HG03175 (cell line): ENCODE measurements at regions not wholly inside any gene's neighbourhood (a gene's known extent, or its start where the extent isn't known, plus 50 kb on each side); places are given as distances from the start of the nearest gene placed in this dataset.

Experiments
- ATAC-seq: cut with Tn5 transposase; IDR thresholded peaks from one replicate; pipeline ENCODE4 v1.9.1; 2021; ENCODE audit warnings: mild to moderate bottlenecking, moderate library complexity; ENCODE audit not compliant: unreplicated experiment

DNA sequence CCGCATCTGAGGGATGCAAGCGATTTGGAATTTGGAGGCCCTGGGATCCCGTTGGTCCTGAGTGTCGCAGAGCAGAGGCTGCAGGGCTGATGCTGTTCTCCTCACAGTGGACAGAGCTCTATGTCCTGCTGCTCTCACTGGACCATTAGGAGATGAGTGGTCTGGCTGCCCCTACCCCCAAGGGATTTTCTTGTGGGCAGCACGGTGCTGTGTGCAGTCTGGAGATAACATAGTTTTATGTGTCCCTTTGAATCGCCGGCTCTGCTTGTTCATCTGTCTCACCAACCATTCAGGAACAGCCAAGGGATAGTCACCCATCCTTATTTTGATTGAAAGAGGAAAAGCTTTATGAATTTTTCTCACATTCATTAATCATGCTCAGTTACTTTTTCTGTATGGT is 49.9 kb downstream of the CHRM3 start:
- ATAC-seq: no peak

DNA sequence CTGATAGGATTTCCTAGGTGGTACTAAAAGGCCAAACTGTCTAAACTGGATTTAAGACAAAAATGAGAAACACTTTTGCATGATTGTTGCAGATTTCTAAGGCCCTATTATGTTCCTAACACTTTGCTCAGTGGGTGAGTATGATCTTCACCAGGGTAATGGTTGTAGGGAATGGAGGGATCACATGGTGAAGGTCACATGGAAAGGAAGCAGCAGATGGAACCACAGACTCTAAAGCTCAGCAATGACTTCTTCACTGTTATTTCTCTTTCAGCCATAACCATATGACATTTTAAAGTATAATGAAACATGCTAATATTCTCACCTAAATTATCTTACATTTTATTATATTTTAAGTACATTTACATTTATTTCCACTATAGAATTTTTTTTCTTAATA is 51.5 kb downstream of the CHRM3 start:
- no peak for ATAC-seq

DNA sequence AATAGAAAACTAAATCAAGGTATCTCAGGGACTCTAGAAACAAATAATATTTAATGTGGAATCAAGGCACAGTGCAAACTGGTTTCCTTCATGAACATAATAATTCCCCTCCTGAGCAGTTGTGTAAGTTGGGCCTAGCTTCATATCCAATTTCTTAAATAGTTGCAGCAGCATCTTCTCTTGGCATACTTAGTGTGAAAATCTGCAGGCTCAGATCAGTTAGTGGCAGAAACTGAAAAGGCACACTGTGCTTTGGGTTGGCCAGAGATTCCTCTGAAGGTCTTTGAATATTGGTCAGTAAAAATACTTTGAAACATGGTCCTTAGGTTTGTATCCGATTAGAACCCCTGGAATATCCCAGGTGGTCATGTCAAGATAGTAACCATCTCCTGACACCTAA is 52.5 kb downstream of the CHRM3 start:
- ATAC-seq: no peak

DNA sequence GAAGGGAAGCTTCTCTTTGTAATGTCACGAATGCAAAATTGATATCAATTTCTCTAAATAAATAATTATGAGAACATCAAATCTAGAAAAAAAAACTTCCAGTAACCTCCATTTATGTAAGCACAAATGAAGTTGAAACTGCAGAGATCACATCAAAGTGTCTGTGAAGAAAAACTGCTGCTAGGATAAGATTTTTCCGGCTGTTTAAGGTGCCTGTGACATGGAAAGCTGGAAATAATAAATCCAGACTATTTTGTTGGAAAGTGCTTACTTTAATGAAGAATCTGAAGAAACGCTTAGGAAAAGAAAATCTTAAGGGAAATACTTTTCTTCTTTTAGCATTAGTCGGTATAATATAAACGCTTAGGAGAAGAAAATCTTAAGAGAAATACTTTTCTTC is 57.0 kb downstream of the CHRM3 start:
- no peak for ATAC-seq

DNA sequence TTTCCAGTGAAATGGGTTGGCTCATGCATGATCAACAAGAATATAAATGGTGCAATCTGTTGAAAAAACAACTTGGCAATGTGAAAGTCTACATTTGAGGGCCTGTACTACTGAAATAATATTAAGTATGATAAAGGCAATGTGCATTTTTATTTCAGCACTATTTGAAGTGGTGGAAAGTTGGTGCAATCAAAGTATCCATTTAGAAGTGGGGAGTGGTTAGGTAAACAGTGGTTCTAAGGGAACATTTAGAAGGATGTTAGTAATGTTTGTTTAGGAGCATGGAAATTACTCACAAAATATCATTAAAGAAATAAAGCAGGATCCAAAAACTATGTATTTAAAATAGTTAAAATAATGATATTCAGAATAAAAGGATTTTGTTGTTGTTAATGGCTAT is 60.2 kb downstream of the CHRM3 start:
- no peak for ATAC-seq

DNA sequence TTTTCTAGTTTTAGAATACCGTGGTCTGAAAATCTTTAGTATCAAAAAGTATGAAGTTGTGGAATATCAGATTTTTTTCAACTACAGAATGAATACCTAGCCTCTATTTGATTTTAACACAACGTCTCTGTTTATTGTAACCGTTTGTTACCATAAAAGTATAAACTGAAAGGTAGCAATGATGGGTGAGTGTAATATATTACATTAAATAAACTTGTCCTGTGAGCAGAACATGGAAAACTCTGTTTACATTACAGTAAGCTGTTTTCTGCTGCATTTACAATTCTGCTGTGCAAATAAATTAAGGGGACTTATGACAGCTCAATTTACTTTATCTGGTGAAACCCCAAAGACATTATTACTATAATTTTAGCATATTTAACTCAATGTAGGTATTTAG is 62.5 kb downstream of the CHRM3 start:
- no peak for ATAC-seq

DNA sequence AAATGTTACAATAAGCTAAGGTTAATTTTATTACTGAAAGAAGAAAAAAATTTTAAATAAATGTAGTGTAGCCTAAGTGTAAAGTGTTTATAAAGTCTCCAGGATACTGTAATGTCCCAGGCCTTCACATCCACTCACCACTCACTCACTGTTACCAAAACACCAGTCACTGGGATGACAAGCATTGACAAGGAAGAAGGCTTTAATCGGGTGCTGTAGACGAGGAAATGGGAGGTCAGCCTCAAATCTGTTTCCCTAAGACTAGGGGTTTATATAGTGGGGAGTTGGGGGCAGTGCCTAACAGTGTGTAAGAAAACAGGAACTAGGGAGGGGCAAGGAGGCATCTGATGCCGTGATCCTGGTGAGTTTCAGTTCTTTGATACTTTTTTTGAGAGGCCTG is 69.4 kb downstream of the CHRM3 start:
- ATAC-seq: no peak

DNA sequence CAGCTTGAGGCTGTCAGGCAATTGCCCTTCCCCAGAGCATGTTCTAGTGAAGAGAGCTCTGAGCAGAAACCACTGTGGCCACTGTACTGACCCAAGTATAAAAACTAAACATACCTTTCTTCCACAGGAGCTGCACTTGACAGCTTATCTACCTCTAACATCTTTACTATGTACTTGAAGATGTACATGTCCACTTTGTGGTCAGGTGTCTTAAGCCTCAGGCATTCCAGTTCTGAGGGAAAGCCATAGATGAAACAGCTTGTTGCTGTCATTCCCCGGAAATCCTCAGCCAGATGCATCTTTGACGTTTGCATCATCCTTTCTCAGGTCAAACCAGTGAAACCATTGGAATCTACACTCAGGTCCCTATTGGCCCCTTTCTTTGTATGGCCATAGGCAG is 70.4 kb downstream of the CHRM3 start:
- ATAC-seq: no peak

DNA sequence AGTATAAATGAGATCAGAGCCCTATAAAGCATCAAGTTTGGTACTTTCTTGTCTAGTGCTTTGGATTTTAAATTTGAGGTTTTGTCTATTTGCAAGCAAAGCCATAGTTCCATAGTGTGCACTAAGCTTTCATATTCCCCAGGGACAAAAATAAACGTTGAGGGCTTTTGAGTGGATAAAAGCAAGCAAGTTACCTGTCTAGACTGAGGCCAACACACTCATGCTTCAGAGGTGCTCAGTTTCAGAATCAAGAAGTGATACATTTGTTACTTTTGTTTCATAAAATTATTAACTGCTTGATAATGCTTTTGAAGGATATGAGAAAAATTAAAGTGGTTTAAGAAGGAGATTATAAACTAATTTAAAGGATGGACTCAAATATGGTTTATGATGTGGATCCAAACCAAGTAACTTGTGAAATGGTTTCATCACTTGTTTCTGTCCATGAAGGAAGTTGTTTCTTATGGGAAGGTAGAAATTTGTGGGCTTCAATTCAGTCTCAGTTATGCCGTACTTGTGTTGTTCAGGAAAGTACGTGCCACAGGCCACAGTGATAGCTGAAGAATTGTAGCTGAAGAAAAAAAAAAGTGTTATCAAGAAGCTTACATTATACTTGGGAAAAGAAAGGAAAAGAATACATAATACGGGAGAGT is 71.2 kb downstream of the CHRM3 start:
- ATAC-seq: peak; percentile 59

DNA sequence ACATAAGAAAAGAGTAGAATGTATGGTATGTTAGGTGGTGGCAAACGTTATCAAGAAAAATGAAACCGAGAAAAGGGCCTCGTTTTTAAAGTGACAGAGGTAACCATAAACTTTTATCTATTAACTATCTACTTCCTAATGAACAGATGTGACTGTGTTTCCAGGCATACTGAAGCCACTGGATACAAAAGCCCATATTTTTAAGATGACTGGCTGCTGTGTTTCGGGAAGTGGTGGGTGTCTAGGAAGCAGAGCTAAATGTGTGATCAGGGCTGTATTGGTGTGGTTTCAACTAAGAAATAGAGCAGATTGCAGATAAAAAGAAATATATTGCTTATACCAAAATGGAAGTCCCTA is 71.8 kb downstream of the CHRM3 start:
- ATAC-seq: peak; percentile 76

DNA sequence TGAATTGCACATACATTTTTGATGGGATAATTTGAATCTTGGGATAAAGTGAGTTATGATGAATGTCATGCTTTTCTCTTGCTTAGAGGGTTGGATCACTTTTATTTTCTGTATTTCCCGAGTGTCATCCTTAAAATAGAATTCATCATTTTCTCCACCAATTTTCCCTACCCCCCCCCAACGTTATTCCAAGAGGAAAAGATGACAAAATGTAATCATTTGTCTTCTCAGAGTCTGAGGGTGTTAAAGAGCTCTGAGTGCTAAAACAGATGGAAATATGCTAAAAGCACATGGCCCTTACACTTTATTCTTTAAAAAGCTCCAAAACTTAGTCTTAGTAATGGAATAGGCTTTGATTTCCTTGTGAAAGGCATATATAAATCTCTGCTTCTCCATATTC is 81.4 kb downstream of the CHRM3 start:
- ATAC-seq: no peak

DNA sequence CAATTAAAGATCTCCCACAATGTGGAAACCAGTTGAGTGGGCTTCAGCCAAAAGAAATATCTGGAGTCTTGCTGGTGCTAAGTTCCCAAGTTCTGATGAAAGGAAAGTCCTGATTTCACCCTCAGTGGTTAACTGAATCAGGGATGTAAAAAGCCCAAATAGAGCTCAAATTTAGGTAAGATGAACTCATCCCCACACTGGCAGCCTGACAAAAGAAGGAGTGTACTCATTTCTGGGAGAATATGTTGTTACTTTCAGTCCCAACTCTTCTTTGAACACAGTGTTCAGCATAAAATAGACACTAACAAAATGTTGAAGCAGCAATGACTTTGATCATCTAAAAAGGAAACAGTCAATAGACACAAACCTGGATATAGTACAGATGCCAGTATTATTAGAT is 91.7 kb downstream of the CHRM3 start:
- ATAC-seq: no peak

DNA sequence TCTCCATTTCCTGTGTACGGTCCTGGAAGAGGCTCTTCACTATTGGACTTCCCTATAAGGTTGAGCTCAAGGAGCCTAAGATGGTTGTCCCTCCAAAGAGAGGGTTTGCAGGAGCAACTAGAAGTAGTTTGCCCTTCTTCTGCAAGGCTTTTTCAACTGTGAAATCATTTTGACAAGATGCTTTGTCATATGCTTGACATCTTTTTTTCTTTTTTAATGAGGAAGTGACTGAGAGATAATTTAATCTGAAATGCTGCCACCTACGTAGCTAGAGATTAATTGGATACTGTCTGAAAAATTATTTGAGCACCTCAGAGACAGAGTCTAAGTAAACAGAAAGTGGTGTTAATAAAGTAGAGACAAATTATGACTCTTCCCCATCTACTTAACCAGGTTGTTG is 97.0 kb downstream of the CHRM3 start:
- ATAC-seq: no peak

DNA sequence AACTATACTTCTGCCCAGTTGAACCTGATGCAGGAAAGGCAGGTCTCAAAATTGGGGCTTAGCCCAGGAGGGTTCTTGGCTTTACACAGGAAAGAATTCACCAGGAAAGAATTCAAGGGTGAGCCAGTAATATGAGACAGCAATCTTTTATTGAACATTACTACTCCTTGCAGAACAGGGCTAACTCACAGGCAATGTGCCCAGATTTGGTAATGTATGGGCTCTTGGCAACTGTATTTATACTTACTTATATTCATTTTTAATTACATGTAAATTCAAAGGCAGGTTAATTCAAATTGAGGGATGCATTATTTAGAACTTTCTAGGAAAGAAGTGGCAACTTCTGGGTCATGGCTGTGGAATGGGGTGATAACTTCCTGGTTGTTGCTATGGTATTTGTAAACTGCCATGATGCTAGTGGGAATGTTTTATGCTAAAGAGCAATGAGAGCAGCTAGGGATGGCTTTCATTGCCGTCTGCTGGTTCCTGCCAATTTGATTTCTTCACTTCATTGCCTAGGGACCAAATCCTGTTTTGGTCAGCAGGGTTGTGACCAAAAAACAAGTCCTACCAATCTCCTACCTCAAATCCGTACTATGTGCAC is 107.5 kb downstream of the CHRM3 start:
- ATAC-seq: no peak

DNA sequence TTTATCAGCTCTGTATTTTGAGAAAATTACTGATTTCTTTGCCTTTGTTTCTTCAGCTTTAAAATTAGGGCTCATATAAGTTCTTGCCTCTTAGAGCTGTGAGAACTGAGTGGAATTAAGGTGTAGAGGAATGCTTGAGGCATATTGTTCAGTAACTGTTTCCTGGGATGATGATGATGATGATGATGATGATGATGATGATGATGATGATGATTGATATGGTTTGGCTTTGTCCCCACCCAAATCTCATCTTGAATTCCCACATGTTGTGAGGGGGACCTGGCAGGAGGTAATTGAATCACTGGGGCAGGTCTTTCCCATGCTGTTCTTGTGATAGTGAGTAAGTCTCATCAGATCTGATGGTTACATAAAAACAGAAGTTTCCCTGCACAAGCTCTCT is 118.7 kb downstream of the CHRM3 start:
- ATAC-seq: no peak

DNA sequence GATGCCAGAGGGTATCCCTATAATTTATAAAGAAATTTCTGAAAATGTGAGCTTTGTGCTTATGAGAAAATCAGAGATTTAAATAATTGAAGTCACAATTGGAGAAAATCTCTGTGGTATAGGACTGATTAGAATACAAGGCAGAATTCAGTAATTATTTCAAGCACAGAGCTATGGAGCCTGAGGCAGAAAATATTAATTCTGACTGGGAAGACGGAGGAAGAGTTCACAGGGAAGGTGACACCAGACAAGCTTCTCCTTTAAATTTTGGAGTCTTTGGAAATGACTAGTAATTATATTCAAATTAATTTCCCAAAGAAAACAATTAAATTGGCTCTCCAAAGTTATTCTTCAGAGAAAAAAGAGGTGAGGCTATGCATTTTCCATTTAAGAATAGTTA is 121.5 kb downstream of the CHRM3 start:
- no peak for ATAC-seq

DNA sequence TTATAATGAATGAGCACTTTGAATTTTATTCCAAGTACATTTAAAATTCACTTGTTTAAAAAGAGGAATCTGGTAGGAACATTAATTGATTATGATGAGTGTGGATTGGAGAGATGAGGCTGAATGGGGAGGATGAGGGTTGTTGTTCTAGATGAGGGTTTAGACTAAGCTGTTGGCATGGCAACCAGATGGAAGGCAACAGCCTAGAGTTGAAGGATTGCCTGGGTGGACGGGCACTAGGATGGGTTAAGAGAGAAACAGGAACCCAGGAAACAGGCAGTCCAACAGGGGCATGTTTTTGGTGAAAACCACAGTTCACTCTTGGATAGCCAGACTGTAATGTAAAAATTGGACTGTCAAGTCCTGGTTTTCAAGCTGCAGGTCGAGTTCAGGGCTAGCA is 125.5 kb downstream of the CHRM3 start:
- no peak for ATAC-seq

DNA sequence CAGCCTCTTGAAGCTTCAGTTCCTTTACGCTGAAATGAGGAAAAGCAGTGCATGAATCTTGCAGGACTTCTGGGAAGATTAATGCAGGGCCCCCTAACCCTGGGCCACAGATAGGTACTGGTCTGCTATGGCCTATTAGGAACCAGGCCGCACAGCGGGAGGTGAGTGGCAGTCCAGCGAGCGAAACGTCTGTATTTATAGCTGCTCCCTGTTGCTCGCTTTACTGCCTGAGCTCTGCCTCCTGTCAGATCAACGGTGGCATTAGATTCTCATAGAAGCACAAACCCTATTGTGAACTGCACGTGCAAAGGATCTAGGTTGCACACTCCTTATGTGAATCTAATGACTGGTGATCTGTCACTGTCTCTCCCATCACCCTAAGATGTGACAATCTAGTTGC is 130.2 kb downstream of the CHRM3 start:
- no peak for ATAC-seq

DNA sequence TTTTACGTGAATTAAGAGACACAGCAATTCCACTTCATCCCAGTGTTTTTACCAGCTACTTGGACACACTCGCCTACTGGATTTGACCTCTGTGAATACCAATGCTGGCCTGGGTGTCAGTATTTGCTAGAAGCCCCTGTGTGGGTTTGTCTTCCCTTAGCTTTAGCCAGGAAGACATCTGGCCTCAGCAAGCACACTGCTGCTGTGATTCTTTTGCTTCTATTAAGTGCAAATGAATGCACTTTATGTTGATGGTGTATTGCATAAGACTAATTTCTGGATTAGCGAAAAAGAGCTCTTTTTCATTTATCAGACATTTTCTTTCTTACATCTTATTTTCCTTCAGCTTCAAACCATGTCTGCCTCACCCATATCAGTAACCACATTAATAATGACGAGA is 140.0 kb downstream of the CHRM3 start:
- no peak for ATAC-seq

DNA sequence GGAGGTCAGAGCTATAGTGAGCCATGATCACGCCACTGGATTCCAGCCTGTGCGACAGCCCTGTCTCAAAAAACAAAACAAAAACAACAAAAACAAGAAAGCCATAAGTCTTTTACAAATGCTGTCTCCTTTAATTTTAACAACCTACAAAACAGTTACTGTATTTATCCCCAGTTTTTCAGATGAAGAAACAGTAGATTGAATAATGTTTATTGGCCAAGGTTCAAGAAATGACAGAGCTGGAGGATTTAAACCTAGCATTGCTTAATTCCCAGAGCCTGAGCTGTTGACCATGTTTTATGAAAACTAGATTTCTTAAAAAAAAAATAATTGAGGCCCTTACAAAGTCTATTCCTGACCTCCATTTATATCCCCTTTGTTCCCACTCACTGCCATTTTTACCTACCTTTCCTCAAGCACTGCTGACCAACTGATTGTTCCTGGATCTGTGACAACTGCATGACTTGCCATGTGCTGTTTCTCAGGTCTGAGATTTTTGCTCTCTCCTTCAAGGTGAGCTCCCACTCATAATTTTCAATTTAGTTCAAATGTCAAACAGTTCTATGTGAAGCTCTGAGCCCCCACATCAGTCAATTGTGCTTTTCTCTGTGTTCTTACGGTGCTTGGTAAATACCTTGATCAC is 140.8 kb downstream of the CHRM3 start:
- no peak for ATAC-seq

DNA sequence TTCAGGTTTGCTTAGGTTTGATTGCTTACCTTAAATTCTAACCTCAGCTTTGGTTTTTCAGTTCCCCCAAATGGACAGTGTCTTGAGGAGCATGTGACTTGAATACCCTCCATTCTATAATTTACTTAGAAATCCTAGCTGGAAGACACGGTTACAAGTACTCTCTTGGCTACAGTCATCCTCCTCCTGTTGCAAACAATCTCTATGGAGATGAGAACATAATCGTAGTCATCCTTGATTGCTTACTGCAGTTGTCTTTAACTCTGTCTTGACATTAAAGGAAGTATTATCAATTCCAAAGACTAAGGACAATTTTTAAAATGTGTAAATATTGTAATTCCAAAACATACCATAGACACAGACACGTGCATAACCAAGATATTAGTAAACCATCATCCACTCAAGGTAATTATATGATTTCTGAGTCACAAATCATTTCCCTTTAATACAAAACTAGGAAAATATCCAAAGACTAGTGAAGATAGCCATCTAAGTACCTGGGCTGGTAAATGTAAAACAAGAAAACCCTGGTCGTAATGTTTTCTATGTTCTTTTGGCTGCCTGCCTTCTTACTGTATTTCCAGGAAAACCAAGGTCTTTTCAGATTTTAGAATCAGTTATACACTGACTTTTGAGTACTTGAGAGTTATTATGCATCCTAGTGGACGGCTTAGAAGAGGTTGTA is 149.9 kb downstream of the CHRM3 start:
- ATAC-seq: no peak

DNA sequence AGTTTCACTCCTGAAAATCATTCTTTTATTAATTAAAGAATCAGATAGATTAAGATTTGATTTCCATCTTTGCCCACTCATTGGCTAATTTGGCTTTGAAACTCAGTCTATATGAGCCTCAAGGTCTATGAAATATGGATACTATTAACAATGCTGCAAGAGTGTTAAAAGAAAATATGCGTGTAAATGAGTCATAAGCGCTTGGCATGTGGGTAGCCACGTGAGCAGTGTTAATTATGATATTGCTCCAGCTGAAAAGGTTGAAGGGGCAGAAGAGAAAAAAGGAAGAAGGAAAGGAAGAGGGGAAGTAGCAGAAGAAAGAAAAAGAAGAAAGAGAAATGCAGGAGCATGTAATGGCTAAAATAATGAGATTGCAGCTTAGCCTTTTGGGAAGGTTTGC is 151.4 kb downstream of the CHRM3 start:
- no peak for ATAC-seq
